ENCODE measurements at regions not wholly inside any gene's neighbourhood (a gene's known extent, or its start where the extent isn't known, plus 50 kb on each side); places are given as distances from the start of the nearest gene placed in this dataset.

GRCh38 chr3:3599016-3599415 is 200.2 kb upstream of the LRRN1 start:
- TF ChIP-seq CTCF (IDR thresholded peaks at IDR 0.05; ENCODE audit: low read depth, low read length) (no peak), EZH2phosphoT487 (IDR thresholded peaks at IDR 0.05; ENCODE audit: low read depth) (no peak)
